ENCODE measurements at regions not wholly inside any gene's neighbourhood (a gene's known extent, or its start where the extent isn't known, plus 50 kb on each side); places are given as distances from the start of the nearest gene placed in this dataset.
"Not testable (repeated sequence)": the region's sequence is repeated elsewhere in the genome, so short reads cannot be mapped to it uniquely, and the experiment has no call there.

DNA sequence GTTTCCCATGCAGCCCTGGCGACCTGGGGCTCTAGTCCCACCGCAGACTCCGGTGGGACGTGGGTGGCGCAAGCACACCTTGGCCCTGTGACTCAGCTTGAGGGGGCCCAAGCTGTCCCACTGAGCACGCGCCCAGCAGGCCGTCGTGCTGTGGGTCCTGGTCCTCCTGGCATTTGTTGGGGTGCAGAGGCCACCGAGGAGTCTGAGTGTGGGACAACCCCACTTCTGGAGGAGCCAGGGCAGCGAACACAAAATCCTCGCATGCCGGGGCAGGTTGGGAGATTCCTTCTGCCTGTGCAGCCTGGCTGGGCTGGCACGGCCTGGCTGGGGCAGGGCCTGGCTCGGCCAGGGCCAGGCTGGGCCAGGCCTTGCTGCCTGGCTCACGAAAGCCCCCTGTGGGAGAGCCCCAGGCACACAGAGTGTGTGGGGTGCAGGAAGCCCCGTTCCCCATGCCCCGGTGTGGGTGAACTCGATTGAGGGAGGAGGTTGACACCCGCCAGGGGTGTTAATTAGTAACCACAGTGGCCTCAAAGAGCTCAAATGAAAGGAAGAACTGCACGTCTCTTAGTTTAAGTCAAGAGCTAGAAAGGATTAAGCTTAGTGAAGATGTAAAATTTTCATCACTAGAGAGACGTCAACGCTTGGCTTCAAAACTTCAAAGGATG, 1808.5 kb upstream of the DEFB115 start:
- DNase-seq (ENCODE audit: low spot score, unreplicated experiment): no peak
- peaks cover 8% of the 10 kb centered on the region for H3K9me3 Mint-ChIP-seq (ENCODE audit: low read depth)
- H3K4me1 Mint-ChIP-seq (ENCODE audit: low read depth): no peaks in the 10 kb centered on the region
- no peak overlapping the region for H3K4me3 Mint-ChIP-seq (ENCODE audit: low read depth)
- H3K36me3 Mint-ChIP-seq (ENCODE audit: insufficient read depth): peaks cover 3% of the 10 kb centered on the region
- TF ChIP-seq CTCF (IDR thresholded peaks at IDR 0.05; ENCODE audit: unreplicated experiment): no peak
- no peaks in the 10 kb centered on the region for H3K27me3 Mint-ChIP-seq
- no peak overlapping the region for H3K27ac Mint-ChIP-seq

- peaks cover 3% of the 10 kb centered on the region for H3K36me3 Mint-ChIP-seq (ENCODE audit: insufficient read depth)
- no peaks in the 10 kb centered on the region for H3K4me1 Mint-ChIP-seq (ENCODE audit: low read depth)
- H3K27ac Mint-ChIP-seq: no peak overlapping the region
- H3K9me3 Mint-ChIP-seq (ENCODE audit: low read depth): peaks cover 26% of the 10 kb centered on the region
- TF ChIP-seq CTCF (IDR thresholded peaks at IDR 0.05; ENCODE audit: unreplicated experiment): no peak
- H3K4me3 Mint-ChIP-seq (ENCODE audit: low read depth): no peak overlapping the region
- no peak for DNase-seq (ENCODE audit: low spot score, unreplicated experiment)
- H3K27me3 Mint-ChIP-seq: no peaks in the 10 kb centered on the region
Measured at GRCh38 chr20:29452186-29452585, 1805.3 kb upstream of the DEFB115 start.

- not testable (repeated sequence) for H3K27me3 Mint-ChIP-seq; H3K4me3 Mint-ChIP-seq (ENCODE audit: low read depth); H3K36me3 Mint-ChIP-seq (ENCODE audit: insufficient read depth); DNase-seq (ENCODE audit: low spot score, unreplicated experiment); H3K27ac Mint-ChIP-seq; H3K4me1 Mint-ChIP-seq (ENCODE audit: low read depth)
- H3K9me3 Mint-ChIP-seq (ENCODE audit: low read depth): peaks cover 28% of the 10 kb centered on the region
Measured at GRCh38 chr20:29456987-29457693, 1800.3 kb upstream of the DEFB115 start.

DNA sequence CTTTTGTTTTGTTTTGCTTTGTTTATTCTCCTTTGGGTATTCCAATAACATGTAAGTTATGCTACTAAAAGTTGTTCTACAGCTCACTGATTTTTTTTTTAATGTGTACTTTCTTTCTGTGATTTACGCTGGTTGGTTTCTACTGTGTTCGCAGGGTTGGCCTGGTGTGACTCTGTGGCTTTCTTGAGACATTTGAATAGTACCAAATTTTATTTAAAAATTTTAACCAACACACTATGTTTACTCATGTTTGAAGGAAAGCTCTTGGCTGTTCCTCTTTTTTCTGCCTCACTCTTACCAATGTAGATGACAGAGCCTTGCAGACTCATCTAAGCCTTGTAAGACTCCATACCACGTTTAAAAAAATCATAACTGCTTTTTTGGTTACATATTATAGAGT, 1784.9 kb upstream of the DEFB115 start:
- Mint-ChIP-seq H3K4me1 (ENCODE audit: low read depth) (no peaks in the 10 kb centered on the region), H3K9me3 (ENCODE audit: low read depth) (peaks cover 10% of the 10 kb centered on the region), H3K27ac (no peak overlapping the region), H3K4me3 (ENCODE audit: low read depth) (no peak overlapping the region), H3K27me3 (no peaks in the 10 kb centered on the region), H3K36me3 (ENCODE audit: insufficient read depth) (no peaks in the 10 kb centered on the region)
- no peak for TF ChIP-seq CTCF (IDR thresholded peaks at IDR 0.05; ENCODE audit: unreplicated experiment)
- DNase-seq (ENCODE audit: low spot score, unreplicated experiment): no peak

DNA sequence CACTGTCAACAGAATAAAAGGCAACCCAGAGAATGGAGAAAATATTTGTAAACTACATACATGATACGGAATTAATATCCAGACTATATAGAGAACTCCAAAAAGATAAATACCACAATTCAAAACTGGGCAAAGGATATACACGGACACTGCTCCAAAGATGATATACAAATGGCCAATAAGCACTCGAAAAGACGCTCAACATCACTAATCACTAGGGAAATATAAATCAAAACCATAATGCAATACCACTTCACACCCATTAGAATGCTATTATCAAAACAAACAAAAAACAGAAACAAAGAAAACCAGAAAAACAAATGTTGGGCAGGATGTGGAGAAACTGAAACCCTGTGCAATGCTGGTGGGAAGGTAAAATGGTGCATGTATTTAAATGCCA, 1764.6 kb upstream of the DEFB115 start:
- DNase-seq (ENCODE audit: low spot score, unreplicated experiment); H3K4me1 Mint-ChIP-seq (ENCODE audit: low read depth); H3K4me3 Mint-ChIP-seq (ENCODE audit: low read depth); H3K27me3 Mint-ChIP-seq; H3K36me3 Mint-ChIP-seq (ENCODE audit: insufficient read depth); H3K27ac Mint-ChIP-seq: not testable (repeated sequence)
- peaks cover 15% of the 10 kb centered on the region for H3K9me3 Mint-ChIP-seq (ENCODE audit: low read depth)

GRCh38 chr20:29496767-29497166, 1760.7 kb upstream of the DEFB115 start:
- H3K9me3 Mint-ChIP-seq (ENCODE audit: low read depth): peaks cover 26% of the 10 kb centered on the region
- not testable (repeated sequence) for H3K27ac Mint-ChIP-seq; H3K4me3 Mint-ChIP-seq (ENCODE audit: low read depth); DNase-seq (ENCODE audit: low spot score, unreplicated experiment); H3K36me3 Mint-ChIP-seq (ENCODE audit: insufficient read depth); H3K27me3 Mint-ChIP-seq; H3K4me1 Mint-ChIP-seq (ENCODE audit: low read depth)

- Mint-ChIP-seq H3K27ac (no peak overlapping the region), H3K4me1 (ENCODE audit: low read depth) (no peaks in the 10 kb centered on the region), H3K9me3 (ENCODE audit: low read depth) (peaks cover 26% of the 10 kb centered on the region), H3K4me3 (ENCODE audit: low read depth) (no peak overlapping the region), H3K36me3 (ENCODE audit: insufficient read depth) (peaks cover 1% of the 10 kb centered on the region), H3K27me3 (no peaks in the 10 kb centered on the region)
- DNase-seq (ENCODE audit: low spot score, unreplicated experiment): no peak
- no peak for TF ChIP-seq CTCF (IDR thresholded peaks at IDR 0.05; ENCODE audit: unreplicated experiment)
Measured at GRCh38 chr20:29497261-29497671, 1760.2 kb upstream of the DEFB115 start.

GRCh38 chr20:29497684-29498083, 1759.8 kb upstream of the DEFB115 start:
- not testable (repeated sequence) for H3K4me1 Mint-ChIP-seq (ENCODE audit: low read depth); H3K4me3 Mint-ChIP-seq (ENCODE audit: low read depth); H3K36me3 Mint-ChIP-seq (ENCODE audit: insufficient read depth); H3K27ac Mint-ChIP-seq; H3K27me3 Mint-ChIP-seq
- peaks cover 28% of the 10 kb centered on the region for H3K9me3 Mint-ChIP-seq (ENCODE audit: low read depth)
- DNase-seq (ENCODE audit: low spot score, unreplicated experiment): peak; percentile 14

GRCh38 chr20:29500738-29501137, 1756.7 kb upstream of the DEFB115 start:
- H3K27me3 Mint-ChIP-seq; DNase-seq (ENCODE audit: low spot score, unreplicated experiment); H3K27ac Mint-ChIP-seq; H3K4me3 Mint-ChIP-seq (ENCODE audit: low read depth); H3K36me3 Mint-ChIP-seq (ENCODE audit: insufficient read depth); H3K4me1 Mint-ChIP-seq (ENCODE audit: low read depth): not testable (repeated sequence)
- H3K9me3 Mint-ChIP-seq (ENCODE audit: low read depth): peaks cover 14% of the 10 kb centered on the region

Measured in progenitor cell of endocrine pancreas (in vitro differentiated cells).